GM19351 (cell line): ENCODE measurements at regions not wholly inside any gene's neighbourhood (a gene's known extent, or its start where the extent isn't known, plus 50 kb on each side); places are given as distances from the start of the nearest gene placed in this dataset.
"Not testable (repeated sequence)": the region's sequence is repeated elsewhere in the genome, so short reads cannot be mapped to it uniquely, and the experiment has no call there.

Experiments
- ATAC-seq: cut with Tn5 transposase; IDR thresholded peaks from one replicate; pipeline ENCODE4 v1.9.1; 2021; ENCODE audit warnings: mild to moderate bottlenecking, moderate library complexity; ENCODE audit not compliant: unreplicated experiment

DNA sequence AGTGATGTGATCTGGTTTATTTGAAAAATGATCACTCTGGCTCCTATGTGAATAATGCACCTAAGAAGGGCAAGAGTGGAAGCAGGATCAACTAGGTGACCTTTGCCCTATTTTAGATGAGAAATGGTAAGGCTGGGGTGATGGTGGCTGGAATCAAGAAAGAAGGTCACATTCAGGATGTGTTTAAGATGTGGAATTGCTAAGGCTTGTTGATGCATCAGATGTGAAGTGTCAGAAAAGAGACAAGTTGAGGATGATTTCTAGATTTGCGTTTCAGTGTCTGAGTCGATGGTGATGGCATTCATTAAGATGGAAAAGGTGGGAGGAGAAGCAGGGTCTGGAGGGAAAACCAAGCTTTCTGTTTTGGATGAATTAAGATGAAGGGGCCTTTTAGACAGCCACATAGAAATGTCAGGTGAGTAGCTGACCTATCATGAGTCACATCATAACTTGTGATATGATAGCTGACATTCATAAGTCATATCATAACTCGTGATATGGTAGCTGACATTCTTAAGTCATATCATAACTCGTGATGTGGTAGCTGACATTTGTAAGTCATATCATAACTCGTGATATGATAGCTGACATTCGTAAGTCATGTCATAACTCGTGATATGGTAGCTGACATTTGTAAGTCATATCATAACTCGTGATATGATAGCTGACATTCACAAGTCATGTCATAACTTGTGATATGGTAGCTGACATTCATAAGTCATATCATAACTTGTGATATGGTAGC, 101.2 kb upstream of the SEC11C start:
- no peak for ATAC-seq

DNA sequence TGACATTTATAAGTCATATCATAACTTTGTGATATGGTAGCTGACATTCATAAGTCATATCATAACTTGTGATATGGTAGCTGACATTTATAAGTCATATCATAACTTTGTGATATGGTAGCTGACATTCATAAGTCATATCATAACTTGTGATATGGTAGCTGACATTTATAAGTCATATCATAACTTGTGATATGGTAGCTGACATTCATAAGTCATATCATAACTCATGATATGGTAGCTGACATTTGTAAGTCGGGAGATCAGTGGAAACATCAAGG, 100.7 kb upstream of the SEC11C start:
- ATAC-seq: not testable (repeated sequence)

DNA sequence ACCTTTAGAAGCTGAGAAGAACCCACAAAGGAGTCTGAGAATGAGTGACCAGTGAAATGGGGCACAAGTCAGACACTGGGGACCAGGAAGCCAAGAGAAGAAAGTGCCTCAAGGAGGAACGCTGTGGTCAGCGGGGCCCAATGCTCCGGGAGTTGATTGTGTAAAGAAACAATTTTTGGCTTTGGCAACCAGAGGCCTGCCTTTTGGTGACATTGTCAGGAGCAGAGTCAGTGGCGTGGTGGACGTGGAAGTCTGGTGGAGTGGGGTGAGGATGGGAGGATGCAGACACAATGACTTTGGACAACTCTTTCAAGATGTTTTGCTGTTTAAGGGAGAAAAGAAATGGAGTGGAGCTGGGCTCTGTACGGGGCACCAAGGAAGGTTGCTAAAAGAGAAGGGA, 100.2 kb upstream of the SEC11C start:
- ATAC-seq: no peak

DNA sequence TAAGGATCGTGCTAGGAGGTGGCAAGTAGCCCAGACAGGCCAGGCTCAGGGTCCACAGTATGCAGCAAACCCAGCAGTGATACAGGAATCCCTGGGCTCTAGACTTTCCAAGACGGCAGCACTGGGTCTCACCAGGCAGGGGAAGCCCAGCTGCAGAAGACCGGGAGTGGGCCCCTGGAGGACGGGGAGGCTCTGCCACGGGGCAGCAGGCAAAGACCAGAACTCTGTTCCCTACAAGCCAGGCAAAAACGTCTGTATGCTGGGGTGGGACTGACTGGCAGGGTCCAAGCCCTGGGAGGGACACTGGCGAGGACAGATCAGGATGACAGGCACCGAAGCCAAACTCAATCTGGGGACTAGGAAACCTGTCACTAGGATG, 98.9 kb upstream of the SEC11C start:
- no peak for ATAC-seq

DNA sequence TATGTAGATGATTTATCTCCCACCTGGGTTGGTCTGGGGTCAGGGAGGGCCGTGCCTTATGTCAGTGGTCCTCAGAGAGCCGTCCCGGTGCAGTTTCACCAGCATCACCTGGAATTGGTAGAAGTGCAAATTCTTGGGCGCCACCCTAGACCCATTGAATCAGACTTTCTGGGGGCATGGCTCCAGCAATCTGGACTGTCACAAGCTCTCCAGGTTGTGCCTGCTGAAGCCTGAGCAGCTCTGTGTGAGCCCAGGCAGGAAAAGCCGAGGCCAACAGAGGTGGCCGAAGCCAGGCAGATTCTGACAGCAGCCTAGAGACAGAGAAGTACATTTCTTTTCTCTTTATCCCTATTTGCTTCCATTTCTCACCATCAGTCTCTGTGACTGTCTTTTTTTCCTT, 98.4 kb upstream of the SEC11C start:
- no peak for ATAC-seq

DNA sequence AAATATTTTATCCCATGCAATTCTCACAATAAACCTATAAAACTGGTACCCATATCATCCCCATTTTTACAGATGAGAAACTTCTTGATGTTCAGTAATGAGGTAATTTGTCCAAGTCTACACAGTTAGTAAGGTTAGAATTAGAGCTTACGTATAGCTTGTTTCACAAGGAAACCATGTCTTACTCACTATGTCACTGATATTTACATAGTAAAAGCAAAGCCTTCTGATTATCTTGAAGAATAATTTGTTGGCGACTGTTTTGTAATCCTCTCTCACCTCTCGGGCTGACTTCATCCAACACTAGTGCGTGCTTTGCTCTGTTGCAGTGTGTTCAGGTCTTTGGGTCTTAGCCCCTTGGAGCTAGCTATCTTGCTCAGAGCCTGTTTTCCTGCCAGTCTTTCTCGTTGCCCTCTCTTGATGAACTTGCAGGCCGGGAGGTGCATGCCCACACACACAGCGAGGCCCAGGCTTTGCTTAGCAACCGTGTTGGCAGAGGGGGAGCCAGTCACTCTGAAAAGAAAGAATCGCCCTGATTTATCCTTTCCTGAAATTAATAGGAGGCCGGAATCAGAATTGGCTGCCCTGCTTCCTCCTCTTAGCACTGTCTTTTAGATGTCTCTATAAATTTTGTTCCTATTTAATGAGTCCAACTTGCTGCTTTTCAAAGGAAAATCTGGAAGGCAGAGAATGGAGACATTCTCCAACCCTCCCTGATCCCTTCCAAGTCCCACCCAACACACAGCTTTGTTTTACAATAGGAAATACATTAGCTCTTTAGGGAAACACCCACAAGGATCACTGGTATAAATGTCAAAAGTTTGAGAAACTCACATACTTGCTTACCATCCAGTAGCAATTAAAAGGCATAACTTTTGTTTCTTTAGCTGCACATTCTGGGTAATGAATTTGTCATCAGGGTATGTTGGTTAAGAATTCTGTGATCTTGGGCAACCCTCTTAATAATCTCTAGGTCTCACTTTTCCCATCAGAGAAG, 97.6 kb upstream of the SEC11C start:
- no peak for ATAC-seq

DNA sequence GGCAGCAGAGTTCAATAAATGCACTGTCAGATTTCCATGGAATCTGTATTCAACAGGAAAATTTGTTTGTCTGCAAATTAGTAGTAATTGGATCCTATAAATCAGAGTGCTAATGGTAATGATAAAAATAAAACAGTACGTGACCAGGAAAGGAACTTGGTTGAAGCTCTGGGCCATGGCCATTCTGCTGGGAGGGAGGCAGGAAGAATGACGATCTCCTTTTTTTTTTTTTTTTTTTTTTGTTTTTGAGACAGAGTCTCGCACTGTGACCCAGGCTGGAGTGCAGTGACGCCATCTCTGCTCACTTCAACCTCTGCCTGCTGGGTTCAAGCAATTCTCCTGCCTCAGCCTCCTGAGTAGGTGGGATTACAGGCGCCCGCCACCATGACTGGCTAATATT, 94.8 kb upstream of the SEC11C start:
- ATAC-seq: no peak

DNA sequence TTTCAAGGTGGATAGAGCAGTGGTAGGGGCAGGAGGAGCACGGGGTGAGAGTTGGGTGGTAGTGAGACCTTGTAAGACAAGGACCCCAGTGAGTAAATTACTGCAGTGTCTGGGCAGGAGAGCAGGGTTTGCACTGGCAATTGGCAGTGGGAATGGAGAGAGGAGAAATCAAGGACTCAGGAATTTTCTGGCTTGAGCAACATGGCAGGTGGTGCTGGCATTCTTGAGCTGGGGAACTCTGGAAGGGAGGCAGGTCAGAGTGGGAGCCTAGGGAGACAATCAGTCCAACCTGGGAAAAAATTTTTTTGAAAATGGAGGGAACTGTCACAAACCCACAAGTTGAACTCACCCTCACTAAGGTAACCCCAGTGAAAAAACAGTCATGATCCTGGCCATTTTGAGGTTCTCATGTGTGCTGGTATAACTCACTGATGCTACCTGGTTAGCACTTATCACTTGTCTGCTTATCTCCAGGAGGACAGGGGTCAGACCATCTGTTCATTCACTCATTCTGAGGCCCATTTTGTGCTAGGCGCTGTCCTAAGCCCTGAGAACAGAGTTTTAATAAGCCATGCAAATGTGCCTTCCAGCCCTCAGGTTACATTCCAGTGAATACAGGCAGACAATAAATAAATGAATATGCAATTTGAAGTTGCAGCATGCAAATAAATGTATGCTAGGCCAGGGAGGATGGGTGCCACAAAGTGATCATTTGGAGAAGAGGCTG, 92.2 kb upstream of the SEC11C start:
- ATAC-seq: no peak

DNA sequence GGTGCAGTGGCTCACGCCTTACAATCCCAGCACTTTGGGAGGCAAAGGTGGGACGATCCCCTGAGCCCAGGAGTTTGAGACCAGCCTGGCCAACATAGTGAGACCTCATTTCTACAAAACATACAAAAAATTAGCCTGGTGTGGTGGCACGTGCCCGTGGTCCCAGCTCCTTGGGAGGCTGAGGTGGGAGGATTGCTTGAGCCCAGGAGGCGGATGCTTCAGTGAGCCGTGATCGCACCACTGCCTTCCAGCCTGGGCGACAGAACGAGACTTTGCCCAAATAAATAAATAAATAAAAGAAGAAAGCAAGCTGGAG, 91.7 kb upstream of the SEC11C start:
- ATAC-seq: no peak

DNA sequence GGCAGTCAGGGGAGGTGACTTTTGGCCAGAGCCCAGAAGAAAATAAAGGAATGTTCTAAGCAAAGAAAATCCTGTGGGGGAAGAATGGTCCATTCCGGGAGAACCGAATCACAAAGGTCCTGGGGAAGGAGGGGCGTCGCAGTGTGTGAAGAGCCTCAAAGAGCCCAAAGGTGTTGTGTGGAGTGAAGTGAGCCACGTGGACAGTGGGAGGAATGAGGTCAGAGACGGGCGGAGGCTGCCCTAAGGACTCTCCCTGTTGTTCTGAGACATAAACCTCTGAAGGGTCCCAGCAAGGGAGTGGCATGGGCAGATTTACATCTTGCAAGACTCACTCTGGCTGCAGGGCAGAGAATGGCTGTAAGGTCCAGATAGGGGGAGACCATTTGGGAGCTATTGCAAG, 91.3 kb upstream of the SEC11C start:
- ATAC-seq: no peak

DNA sequence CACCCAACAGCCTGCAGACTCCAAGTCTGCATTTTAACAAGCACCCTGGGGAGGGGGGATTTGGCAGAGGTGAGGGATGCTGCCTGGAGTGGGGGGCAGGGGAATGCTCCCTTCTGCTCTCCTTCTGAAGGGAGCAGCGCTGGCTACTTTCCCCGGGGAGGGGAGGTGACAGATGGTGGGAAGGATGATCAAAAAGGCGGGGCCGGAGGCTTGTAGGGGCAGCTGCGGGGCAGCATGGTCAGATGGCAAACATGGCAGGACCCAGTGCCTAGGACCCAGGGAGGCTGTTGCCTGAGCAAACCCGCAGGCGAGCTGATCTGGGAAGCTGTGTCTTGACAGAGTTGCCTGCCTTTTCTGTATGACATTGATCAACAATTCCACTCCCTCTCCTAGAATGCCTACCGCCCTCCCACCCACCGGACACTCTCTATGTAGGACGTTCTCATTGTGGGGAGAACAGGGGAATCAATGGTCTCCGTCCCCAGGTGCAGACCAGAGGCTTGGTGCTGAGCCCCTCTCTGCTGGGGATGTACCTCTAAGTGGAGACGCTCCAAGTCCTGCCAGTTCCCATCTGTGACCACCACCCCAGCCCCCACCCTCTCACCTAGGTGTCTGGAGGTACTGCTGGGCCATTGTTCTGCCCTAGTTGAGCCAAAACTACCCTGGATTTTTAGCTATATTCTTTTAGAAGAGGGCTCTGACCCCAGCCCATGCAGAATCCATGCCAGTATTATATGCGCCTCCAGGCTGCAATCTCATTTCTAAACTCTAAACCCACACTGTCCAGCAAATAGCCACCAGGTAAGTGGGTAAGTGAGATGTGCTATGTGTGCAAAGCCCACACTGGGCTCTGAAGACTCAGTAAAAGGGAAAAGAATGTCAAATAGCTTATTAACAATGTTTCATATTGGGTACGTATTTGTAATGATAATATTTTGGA, 89.7 kb upstream of the SEC11C start:
- no peak for ATAC-seq

DNA sequence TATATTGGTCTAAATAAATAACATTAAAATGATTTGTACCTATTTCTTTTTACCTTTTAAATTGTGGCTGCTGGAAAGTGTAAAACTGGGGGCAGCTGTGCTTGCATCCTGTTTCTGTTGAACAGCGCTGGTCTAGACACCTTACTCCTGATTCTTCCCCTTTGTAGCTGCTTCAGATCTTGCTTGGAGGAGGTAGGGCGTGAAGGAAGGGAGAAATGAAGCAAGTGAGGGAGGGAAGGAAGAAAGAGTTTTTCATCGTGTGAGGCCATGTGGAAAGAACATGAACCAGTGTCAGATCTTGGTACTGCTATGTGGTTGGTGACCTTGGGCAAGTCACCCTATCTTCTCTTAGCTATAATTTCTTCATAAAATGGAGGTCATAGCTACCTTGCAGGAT, 89.0 kb upstream of the SEC11C start:
- ATAC-seq: no peak

DNA sequence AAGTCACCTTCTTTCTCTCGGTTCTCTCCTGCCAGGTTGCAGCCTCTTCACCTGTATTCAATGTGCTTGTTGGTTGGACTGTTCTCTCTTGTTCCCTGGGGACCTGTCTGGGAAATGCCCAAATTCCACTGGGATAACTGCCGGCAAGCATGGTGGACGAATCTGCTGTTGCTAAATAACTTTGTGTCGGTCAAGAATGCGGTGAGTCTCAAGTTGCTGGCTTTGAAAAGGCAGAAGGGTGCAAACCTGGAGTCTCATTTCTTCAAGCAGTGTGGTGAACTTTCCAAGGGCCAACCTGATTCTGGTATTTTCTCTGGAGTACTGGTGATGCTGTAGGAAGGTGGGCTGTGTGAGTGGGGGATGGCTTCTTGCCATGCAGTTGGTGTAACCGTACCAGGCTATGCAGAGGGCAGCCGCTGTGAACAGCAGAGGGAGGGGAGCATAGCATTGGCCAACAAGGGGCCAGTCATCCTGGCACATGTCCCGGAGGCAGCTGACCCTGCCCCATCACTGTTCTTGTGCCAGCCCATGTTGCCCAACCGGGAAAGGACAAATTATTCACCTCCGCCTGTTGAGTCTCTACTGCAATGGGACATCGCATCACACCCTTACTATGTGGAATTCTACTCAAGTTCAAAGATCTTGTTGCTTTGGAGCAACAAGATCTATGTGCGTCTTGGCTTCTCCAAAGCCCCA, 88.1 kb upstream of the SEC11C start:
- ATAC-seq: no peak

DNA sequence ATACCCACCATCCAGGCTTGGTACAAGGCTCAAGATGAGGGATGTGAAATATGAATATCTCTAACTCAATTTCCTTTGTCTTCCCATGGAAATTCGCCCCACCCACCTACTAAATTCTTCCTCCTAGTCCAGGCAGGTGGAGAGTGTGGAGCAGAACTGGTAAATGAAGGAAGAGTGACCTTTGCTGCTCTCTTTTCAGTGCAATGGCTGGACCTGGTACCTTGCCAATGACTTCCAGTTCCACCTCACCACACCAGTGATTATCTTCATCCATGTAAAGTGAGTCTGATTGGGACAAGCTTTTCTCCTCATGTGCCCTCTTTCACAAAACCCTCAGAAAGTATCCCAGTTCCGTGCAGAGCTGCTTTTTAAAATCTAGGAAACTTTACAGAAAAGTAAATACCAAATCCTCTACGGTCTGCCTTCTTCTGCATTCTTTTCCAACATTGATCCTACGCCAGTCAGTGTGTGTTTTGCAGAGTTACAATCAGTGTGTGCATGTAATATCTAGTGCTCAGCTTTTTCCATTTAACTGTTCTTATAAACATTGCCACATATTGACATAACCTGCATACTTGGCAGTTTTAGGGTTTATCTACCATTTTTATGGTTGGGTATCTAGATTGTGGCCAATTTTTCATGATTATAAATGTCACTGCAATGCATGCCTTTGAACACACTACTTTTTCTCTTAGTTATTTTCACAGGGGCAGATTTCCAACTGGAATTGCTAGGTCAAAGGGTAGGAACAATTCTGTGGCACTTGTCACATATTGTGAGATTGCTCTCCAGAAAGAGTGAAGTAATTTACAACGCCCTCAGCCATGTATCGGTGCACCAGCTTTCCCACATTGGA, 86.5 kb upstream of the SEC11C start:
- ATAC-seq: no peak

DNA sequence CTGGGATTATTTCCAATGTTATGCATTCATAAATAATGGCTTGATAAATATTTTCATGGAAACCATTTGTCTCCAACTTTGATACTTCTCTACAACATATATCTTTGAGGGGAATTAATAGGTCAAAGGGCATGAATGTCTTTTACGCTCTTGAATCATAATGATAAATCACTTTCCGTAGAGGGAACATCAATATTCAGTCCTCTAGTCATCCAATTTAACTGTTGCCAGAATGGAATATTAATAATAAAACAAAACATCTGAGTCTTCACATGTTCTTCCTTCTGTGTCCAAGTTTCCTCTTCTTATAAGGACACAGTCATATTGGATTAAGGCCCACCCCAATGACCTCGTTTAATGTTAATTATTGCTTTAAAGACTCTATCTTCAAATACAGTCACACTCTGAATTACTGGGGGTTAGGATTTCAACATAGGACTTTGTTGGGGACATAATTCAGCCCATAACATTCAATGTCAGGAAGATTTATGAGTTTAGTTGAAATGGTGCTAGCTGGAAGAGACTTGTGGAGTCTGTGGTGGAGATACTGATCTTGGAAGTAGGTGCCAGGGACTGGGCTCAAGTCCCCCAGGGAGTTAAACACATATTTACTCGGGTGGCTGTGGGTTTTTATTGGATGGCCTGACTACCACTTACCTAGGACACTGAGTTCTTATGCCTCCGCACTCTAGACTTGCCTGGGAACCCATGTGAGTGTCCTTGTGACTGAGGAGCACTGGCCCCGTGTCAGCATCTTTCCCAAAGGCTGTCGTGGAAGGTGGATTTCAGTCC, 85.0 kb upstream of the SEC11C start:
- no peak for ATAC-seq

DNA sequence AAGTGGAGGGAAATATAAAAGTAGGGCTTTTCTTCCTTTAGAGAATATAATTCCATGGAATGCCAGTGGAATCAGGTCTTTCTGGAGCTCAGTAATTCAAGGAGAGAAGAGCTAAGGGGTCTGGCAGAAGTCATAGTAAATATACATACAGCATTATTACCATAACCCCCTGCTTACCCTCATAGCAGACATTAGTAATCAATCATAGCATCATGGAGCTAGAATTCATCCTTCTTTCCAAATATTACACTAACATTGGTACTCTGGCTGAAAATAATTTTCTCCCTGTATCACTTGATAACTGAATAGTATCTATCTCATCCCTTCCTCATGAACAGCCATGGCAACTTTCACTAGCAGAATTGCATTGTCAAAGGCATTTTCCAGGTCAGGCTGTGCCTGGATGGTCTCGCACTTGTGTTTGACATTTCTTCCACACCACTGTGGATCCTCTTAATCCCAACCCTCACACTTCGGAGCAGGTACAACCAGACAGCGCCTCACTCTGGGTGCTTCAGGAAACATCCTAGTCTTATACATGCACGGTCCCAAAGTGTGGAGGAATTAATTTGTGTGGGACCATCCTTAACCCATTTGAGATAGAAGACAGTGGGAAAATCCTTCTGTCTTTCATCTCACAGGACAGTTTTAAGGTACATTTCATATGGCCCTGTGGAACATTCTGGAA, 84.2 kb upstream of the SEC11C start:
- ATAC-seq: no peak

DNA sequence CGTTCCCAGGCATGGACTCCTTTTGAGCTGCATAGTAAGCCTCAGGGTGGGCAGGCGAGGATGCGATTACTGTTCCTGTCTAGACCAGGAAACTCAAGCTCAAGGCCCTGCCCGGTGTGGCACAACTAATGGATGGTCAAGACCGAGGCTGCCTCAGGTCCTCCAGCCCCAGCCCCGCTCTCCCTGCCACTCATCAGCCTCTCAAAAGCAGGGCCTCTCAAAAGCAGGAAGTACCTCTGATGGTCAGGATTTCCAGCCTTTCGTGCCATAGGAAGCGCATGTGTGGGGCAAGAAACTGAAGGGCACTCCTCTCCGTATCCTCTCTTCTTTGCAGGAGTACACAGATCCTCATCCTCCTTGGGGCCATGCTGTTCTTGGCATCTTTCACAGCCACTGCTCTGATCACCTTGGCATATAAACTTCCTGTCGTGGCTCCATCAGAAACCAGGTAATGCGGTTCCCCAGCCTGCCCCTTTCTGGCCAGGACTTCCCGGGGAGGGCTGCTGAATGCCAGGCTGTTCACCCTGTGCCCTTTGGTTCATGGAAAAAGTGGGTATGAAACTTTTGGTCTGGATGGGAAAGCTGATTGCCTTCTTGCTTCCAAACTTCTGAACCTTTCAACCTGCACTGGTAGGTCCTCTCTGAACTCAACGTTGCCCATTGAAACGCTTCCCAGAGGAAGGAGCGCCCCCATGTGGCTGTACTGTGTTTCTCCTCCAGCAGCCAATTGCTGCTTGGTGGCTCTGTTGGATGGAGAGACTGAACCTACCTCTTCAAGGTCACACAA, 82.8 kb upstream of the SEC11C start:
- peak; percentile 82 for ATAC-seq
